ENCODE measurements at regions not wholly inside any gene's neighbourhood (a gene's known extent, or its start where the extent isn't known, plus 50 kb on each side); places are given as distances from the start of the nearest gene placed in this dataset.

GRCh38 chr11:115580416-115580815, 76.2 kb upstream of the CADM1 start:
- DNase-seq (ENCODE audit: low spot score), result no peak
- TF ChIP-seq CTCF (IDR thresholded peaks at IDR 0.05; ENCODE audit: extremely low read depth, insufficient read depth, missing control alignments), result no peak
- in situ Hi-C loops (cut with MboI; ENCODE audit: low pct_unique_long_range_greater_than_20kb, low sequenced_read_pairs, unreplicated experiment), result no loop called here

GRCh38 chr11:115579181-115579825, 75.1 kb upstream of the CADM1 start:
- TF ChIP-seq CTCF (IDR thresholded peaks at IDR 0.05; ENCODE audit: extremely low read depth, insufficient read depth, missing control alignments), result no peak
- no peak for DNase-seq (ENCODE audit: low spot score)
- in situ Hi-C loops (cut with MboI; ENCODE audit: low pct_unique_long_range_greater_than_20kb, low sequenced_read_pairs, unreplicated experiment), result no loop called here

GRCh38 chr11:115578275-115578674, 74.1 kb upstream of the CADM1 start:
- no peak for TF ChIP-seq CTCF (IDR thresholded peaks at IDR 0.05; ENCODE audit: extremely low read depth, insufficient read depth, missing control alignments)
- in situ Hi-C loops (cut with MboI; ENCODE audit: low pct_unique_long_range_greater_than_20kb, low sequenced_read_pairs, unreplicated experiment), result no loop called here
- DNase-seq (ENCODE audit: low spot score), result no peak

- no peak for TF ChIP-seq CTCF (IDR thresholded peaks at IDR 0.05; ENCODE audit: extremely low read depth, insufficient read depth, missing control alignments)
- no peak for DNase-seq (ENCODE audit: low spot score)
- in situ Hi-C loops (cut with MboI; ENCODE audit: low pct_unique_long_range_greater_than_20kb, low sequenced_read_pairs, unreplicated experiment), result no loop called here
These were observed 73.5 kb upstream of the CADM1 start for GRCh38 chr11:115577701-115578100.

GRCh38 chr11:115576606-115577380, 72.6 kb upstream of the CADM1 start:
- in situ Hi-C loops (cut with MboI; ENCODE audit: low pct_unique_long_range_greater_than_20kb, low sequenced_read_pairs, unreplicated experiment), result no loop called here

GRCh38 chr11:115572551-115572950, 68.3 kb upstream of the CADM1 start:
- in situ Hi-C loops (cut with MboI; ENCODE audit: low pct_unique_long_range_greater_than_20kb, low sequenced_read_pairs, unreplicated experiment), result no loop called here
- TF ChIP-seq CTCF (IDR thresholded peaks at IDR 0.05; ENCODE audit: extremely low read depth, insufficient read depth, missing control alignments), result no peak
- no peak for DNase-seq (ENCODE audit: low spot score)

More at GRCh38 chr11:115576606-115577380, 72.6 kb upstream of the CADM1 start:
- TF ChIP-seq CTCF (IDR thresholded peaks at IDR 0.05; ENCODE audit: extremely low read depth, insufficient read depth, missing control alignments), result no peak
- no peak for DNase-seq (ENCODE audit: low spot score)

Data from GM13977 (cell line).